Gastrocnemius medialis (tissue), 4 donors: ENCODE measurements at regions not wholly inside any gene's neighbourhood (a gene's known extent, or its start where the extent isn't known, plus 50 kb on each side); places are given as distances from the start of the nearest gene placed in this dataset.

Source experiments
- ATAC-seq, 2 donors: fragments of 150-250 bp; one replicate each; pipeline ENCODE4 v1.9.1; 2016
- DNase-seq, 2 donors: peaks; one replicate each; pipeline ENCODE4 v3.0.0-alpha.2; 2019
- H3K27ac ChIP-seq, 4 donors: fragments of 200-600 bp; sonication (generic); 1 replicate in 1 of 4; 2 replicates in 3 of 4; pipeline ENCODE4 v1.5.1; 2016 to 2018; ENCODE audit warnings: mild to moderate bottlenecking in 2 of 4, moderate library complexity in 1 of 4
- H3K27me3 ChIP-seq, 3 donors: fragments of 200-600 bp; sonication (generic) in 2 of 3; 1 replicate in 1 of 3; 2 replicates in 2 of 3; pipeline versions ENCODE4 v1.5.1 to v1.6.0; 2016 to 2019; ENCODE audit warnings: mild to moderate bottlenecking in 1 of 3, moderate library complexity in 1 of 3
- H3K36me3 ChIP-seq, 2 donors: fragments of 200-600 bp; sonication (generic) in 1 of 2; one replicate each; pipeline ENCODE4 v1.5.1; 2017 to 2018
- H3K4me1 ChIP-seq, 2 donors: fragments of 200-600 bp; sonication (generic) in 1 of 2; one replicate each; pipeline ENCODE4 v1.5.1; 2016 to 2017; ENCODE audit warnings: mild to moderate bottlenecking in 2 of 2
- H3K4me3 ChIP-seq, 4 donors: fragments of 200-600 bp; sonication (generic) in 3 of 4; 1 replicate in 1 of 4; 2 replicates in 3 of 4; pipeline ENCODE4 v1.5.1; 2016 to 2019; ENCODE audit warnings: mild to moderate bottlenecking in 2 of 4
- H3K9me3 ChIP-seq, 3 donors: fragments of 200-600 bp; sonication (generic) in 2 of 3; 1 replicate in 1 of 3; 2 replicates in 2 of 3; pipeline ENCODE4 v1.5.1; 2016 to 2019
- POLR2A ChIP-seq, 2 donors: fragments of 450-650 bp; IDR thresholded peaks; one replicate each; pipeline ENCODE4 v1.6.1; 2017; ENCODE audit warnings: antibody characterized with exemption in 2 of 2, mild to moderate bottlenecking in 2 of 2, moderate library complexity in 2 of 2
- in situ Hi-C, 4 donors: fragments of 200-750 bp; cut with MboI; loops; one replicate each; pipeline versions ENCODE4 v1.15.0 to v1.8.0; 2017; ENCODE audit warnings: low sequenced_read_pairs in 4 of 4
- intact Hi-C: fragments of 100-400 bp; cut with DNase I; formaldehyde crosslinking; loops from one replicate; pipeline ENCODE4 v1.15.1; 2023; ENCODE audit warnings: low total_unique reads
- TF ChIP-seq, protein P1 (sequence below), 5 experiments: fragments of 450-650 bp in 3 of 5; fragments of 200-600 bp in 2 of 5; sonication (generic) in 2 of 5; IDR thresholded peaks in 4 of 5; conservative IDR thresholded peaks in 1 of 5; 1 replicate in 4 of 5; 2 replicates in 1 of 5; pipeline ENCODE4 v1.5.1; 2016 to 2019; ENCODE audit warnings: antibody characterized with exemption in 5 of 5, mild to moderate bottlenecking in 3 of 5, moderate library complexity in 3 of 5

DNA sequence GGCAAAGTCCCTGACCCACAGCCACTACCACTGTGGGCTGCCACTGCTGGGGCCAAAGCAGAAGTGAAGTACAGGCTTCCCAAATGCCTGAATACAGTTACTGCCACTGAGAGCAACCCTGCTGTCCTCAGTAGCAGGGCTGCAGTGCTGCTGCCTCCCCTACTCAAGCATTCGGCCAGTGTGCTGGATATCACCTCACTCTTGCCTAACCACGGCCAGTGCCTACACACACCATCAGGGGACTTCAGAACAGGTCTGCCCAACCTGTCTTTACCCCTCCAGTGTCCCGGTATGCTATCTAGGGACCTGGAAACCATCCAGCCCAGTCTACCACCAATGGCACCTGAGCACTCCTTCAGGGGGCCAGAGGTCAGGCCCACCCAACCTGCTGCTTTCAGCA lies 261.5 kb upstream of the COL8A1 start:
- in situ Hi-C loops: no loop called here
- Histone ChIP-seq H3K4me1 (no peaks in the 10 kb centered on the region), H3K27me3 (no peaks in the 10 kb centered on the region), H3K4me3 (no peak overlapping the region), H3K27ac (no peak overlapping the region), H3K9me3 (no peaks in the 10 kb centered on the region), H3K36me3 (no peaks in the 10 kb centered on the region)
- intact Hi-C loops: no loop called here
- DNase-seq: no peak
- TF ChIP-seq, protein P1, sequence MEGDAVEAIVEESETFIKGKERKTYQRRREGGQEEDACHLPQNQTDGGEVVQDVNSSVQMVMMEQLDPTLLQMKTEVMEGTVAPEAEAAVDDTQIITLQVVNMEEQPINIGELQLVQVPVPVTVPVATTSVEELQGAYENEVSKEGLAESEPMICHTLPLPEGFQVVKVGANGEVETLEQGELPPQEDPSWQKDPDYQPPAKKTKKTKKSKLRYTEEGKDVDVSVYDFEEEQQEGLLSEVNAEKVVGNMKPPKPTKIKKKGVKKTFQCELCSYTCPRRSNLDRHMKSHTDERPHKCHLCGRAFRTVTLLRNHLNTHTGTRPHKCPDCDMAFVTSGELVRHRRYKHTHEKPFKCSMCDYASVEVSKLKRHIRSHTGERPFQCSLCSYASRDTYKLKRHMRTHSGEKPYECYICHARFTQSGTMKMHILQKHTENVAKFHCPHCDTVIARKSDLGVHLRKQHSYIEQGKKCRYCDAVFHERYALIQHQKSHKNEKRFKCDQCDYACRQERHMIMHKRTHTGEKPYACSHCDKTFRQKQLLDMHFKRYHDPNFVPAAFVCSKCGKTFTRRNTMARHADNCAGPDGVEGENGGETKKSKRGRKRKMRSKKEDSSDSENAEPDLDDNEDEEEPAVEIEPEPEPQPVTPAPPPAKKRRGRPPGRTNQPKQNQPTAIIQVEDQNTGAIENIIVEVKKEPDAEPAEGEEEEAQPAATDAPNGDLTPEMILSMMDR (IDR thresholded peaks at IDR 0.05 in 4 of 5, conservative IDR thresholded peaks at IDR 0.05 in 1 of 5): no peak
- TF ChIP-seq POLR2A (IDR thresholded peaks at IDR 0.05): no peak
- ATAC-seq: no peak

DNA sequence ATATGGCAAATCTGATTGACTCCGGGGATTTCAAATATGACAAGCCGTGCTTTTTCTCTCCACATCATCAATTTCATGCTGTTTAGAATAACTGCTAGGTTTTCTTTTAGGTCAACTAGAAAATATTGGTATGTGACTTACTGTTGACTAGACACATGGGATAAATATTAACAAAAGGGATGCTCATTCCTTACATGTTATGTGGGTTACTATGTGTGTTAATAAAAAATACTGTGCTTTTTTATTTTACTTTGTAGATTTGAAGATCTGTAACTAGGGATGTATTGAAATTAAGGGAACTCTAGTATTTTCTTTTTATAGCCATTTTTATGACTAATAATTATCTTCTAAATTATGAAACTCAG lies 264.6 kb upstream of the COL8A1 start:
- intact Hi-C loops (no loop called here), in situ Hi-C loops (no loop called here)
- Histone ChIP-seq H3K9me3 (no peaks in the 10 kb centered on the region), H3K27ac (no peak overlapping the region), H3K4me3 (no peak overlapping the region), H3K36me3 (no peaks in the 10 kb centered on the region), H3K4me1 (no peaks in the 10 kb centered on the region), H3K27me3 (no peaks in the 10 kb centered on the region)
- TF ChIP-seq POLR2A (IDR thresholded peaks at IDR 0.05): no peak
- TF ChIP-seq, protein P1 (IDR thresholded peaks at IDR 0.05 in 4 of 5, conservative IDR thresholded peaks at IDR 0.05 in 1 of 5): no peak
- no peak for ATAC-seq
- DNase-seq: no peak

DNA sequence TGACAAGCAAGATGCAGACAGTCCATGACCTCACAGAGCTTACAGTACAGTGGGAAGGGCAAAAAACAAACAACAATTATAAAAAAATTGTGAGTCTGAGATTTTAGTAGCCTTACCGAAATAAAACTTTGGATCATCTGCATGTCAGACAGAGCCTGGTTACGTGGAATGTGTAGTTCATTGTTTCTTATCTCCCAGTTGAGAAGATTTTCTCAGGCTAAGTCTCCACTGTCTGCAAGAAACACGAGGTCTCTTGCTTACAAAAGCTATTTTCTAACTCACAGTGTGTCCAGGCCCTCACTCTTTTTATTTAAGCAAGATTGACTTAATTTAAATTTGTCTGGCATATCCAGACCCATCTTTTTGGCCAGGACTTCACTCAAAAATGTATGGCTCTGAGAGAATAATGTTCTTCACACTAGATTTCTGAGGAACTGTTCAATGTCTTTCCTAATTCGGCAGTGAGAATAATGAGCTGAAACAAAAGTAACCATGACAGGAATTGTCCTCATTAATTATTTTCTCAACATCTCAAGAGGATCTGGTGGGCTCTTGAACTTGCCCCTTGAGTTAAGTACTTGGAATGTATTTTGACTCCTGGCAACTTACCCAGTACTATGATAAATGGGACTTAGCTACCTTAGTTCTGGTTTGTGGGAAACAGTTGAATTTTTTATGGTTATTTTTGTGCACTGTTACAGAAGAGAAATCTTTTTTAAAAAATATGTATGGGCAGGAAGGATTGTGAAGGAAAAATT lies 265.1 kb upstream of the COL8A1 start:
- no peak overlapping the region for H3K4me3 ChIP-seq
- no peak for TF ChIP-seq POLR2A (IDR thresholded peaks at IDR 0.05)
- TF ChIP-seq, protein P1 (IDR thresholded peaks at IDR 0.05 in 4 of 5, conservative IDR thresholded peaks at IDR 0.05 in 1 of 5): no peak
- H3K27me3 ChIP-seq: no peaks in the 10 kb centered on the region
- no peak for DNase-seq
- ATAC-seq: no peak
- no peaks in the 10 kb centered on the region for H3K9me3 ChIP-seq
- H3K27ac ChIP-seq: no peak overlapping the region
- intact Hi-C loops (no loop called here), in situ Hi-C loops (no loop called here)
- H3K4me1 ChIP-seq: no peaks in the 10 kb centered on the region
- no peaks in the 10 kb centered on the region for H3K36me3 ChIP-seq

DNA sequence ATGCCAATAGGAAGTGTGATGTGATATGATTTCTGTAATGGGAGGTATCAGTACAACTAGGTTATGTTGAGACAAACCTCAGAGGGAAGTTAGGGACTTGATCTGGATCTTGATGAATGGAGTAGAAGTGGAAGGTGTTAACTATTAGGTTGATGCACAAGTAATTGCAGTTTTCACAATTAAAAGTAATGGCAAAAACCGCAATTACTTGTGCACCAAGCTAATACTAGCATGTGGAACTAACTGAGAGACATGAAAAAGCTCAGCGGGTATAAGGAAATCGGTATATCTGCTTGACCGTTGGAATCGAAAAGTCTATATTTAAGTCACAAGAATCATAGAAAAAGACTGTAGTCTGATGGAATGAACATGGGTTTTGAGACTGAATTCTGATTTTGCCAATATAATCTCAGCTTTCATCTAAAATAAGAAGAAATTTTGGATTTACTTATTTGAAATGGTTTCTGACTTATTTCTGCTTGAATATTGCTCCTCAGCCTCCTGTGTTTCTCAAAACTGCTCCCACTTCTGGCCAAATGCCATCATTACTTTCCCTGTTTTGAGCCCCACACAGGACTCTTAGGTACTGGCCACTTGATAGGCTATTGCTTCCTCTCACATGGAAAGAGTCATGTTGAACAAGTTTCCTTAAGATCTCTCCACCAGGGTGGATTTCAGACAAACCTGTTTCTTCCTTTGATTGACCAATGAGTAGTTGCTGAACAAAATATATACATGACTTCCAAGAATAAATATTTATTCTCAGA lies 271.5 kb upstream of the COL8A1 start:
- in situ Hi-C loops: no loop called here
- no peaks in the 10 kb centered on the region for H3K27me3 ChIP-seq
- no peak for ATAC-seq

More for the DNA sequence above, 271.5 kb upstream of the COL8A1 start:
- H3K27ac ChIP-seq: no peak overlapping the region
- H3K36me3 ChIP-seq: no peaks in the 10 kb centered on the region
- H3K4me1 ChIP-seq: no peaks in the 10 kb centered on the region
- intact Hi-C loops: no loop called here
- TF ChIP-seq, protein P1 (IDR thresholded peaks at IDR 0.05 in 4 of 5, conservative IDR thresholded peaks at IDR 0.05 in 1 of 5): no peak
- TF ChIP-seq POLR2A (IDR thresholded peaks at IDR 0.05): no peak
- no peaks in the 10 kb centered on the region for H3K9me3 ChIP-seq
- H3K4me3 ChIP-seq: no peak overlapping the region
- no peak for DNase-seq
